Smooth muscle cell (in vitro differentiated cells): ENCODE measurements at regions not wholly inside any gene's neighbourhood (a gene's known extent, or its start where the extent isn't known, plus 50 kb on each side); places are given as distances from the start of the nearest gene placed in this dataset.
"Not testable (repeated sequence)": the region's sequence is repeated elsewhere in the genome, so short reads cannot be mapped to it uniquely, and the experiment has no call there.

Source experiments
- DNase-seq: peaks from one replicate; lab custom pipeline; 2025; ENCODE audit not compliant: unreplicated experiment; lab: John Stamatoyannopoulos, UW
- H2AFZ ChIP-seq: fragments of 200-600 bp; sonication (generic); 2 replicates; pipeline ENCODE4 v1.6.0; 2016; ENCODE audit warnings: antibody characterized with exemption, low read depth, mild to moderate bottlenecking
- H3F3A ChIP-seq: fragments of 200-600 bp; sonication (generic); 2 replicates; pipeline ENCODE4 v1.6.0; 2017; ENCODE audit warnings: antibody characterized with exemption, low read depth
- H3K27ac ChIP-seq: fragments of 200-600 bp; sonication (generic); 2 replicates; pipeline ENCODE4 v1.5.1; 2016; ENCODE audit warnings: low read depth, mild to moderate bottlenecking
- H3K27me3 ChIP-seq: fragments of 200-600 bp; sonication (generic); 2 replicates; pipeline ENCODE4 v1.6.1; 2016; ENCODE audit warnings: low read depth, mild to moderate bottlenecking
- H3K36me3 ChIP-seq: fragments of 200-600 bp; sonication (generic); 2 replicates; pipeline ENCODE4 v1.5.1; 2016; ENCODE audit warnings: low read depth
- H3K4me1 ChIP-seq: fragments of 200-600 bp; sonication (generic); 2 replicates; pipeline ENCODE4 v1.5.1; 2016; ENCODE audit warnings: low read depth
- H3K4me2 ChIP-seq: fragments of 200-600 bp; sonication (generic); 2 replicates; pipeline ENCODE4 v1.6.0; 2016; ENCODE audit warnings: mild to moderate bottlenecking
- H3K4me3 ChIP-seq: fragments of 200-600 bp; sonication (generic); 2 replicates; pipeline ENCODE4 v1.5.1; 2016; ENCODE audit warnings: mild to moderate bottlenecking
- H3K79me2 ChIP-seq: fragments of 200-600 bp; sonication (generic); 2 replicates; pipeline ENCODE4 v1.6.0; 2016; ENCODE audit warnings: low read depth, mild to moderate bottlenecking
- H3K9ac ChIP-seq: fragments of 200-600 bp; sonication (generic); 2 replicates; pipeline ENCODE4 v1.6.0; 2016; ENCODE audit warnings: low read depth
- H3K9me3 ChIP-seq: fragments of 200-600 bp; sonication (generic); replicated peaks from 2 replicates; pipeline ENCODE4 v1.5.1; 2016; ENCODE audit warnings: low read depth
- H4K20me1 ChIP-seq: fragments of 200-600 bp; sonication (generic); 2 replicates; pipeline ENCODE4 v1.6.0; 2016; ENCODE audit warnings: low read depth
- CTCF ChIP-seq: fragments of 200-600 bp; sonication (generic); IDR thresholded peaks from 2 replicates; pipeline ENCODE4 v1.5.1; 2017; ENCODE audit warnings: borderline replicate concordance, mild to moderate bottlenecking, antibody characterized with exemption; ENCODE audit not compliant: insufficient read depth, poor library complexity, severe bottlenecking
- WGBS: methylation state at CpG from one replicate; pipeline ENCODE4 v1.1.7; 2016; ENCODE audit warnings: low lambda C conversion rate; 5-methylcytosine and 5-hydroxymethylcytosine counted together

GRCh38 chr2:144975881-144976280, 456.0 kb upstream of the ZEB2 start:
- Histone ChIP-seq H3K27me3 (no peaks in the 10 kb centered on the region), H3K4me3 (no peak overlapping the region), H3K4me1 (no peaks in the 10 kb centered on the region), H3K79me2 (no peaks in the 10 kb centered on the region), H2AFZ (no peak overlapping the region), H4K20me1 (no peaks in the 10 kb centered on the region), H3K36me3 (no peaks in the 10 kb centered on the region), H3F3A (no peaks in the 10 kb centered on the region), H3K9ac (no peak overlapping the region), H3K9me3 (no peaks in the 10 kb centered on the region), H3K4me2 (no peak overlapping the region), H3K27ac (no peak overlapping the region)
- no peak for DNase-seq
- WGBS, result 93% methylated on average over 3 of the region's 3 CpGs
- TF ChIP-seq CTCF, result no peak

- H3K4me3 ChIP-seq, result no peak overlapping the region
- no peak overlapping the region for H3K9ac ChIP-seq
- peaks cover 3% of the 10 kb centered on the region for H3K9me3 ChIP-seq
- DNase-seq, result no peak
- no peaks in the 10 kb centered on the region for H4K20me1 ChIP-seq
- no peak for TF ChIP-seq CTCF
- no peak overlapping the region for H3K4me2 ChIP-seq
- no peaks in the 10 kb centered on the region for H3K4me1 ChIP-seq
- H3K79me2 ChIP-seq, result no peaks in the 10 kb centered on the region
- no peaks in the 10 kb centered on the region for H3K27me3 ChIP-seq
- no peak overlapping the region for H3K27ac ChIP-seq
- WGBS, result 82% methylated on average over 3 of the region's 3 CpGs
- no peak overlapping the region for H2AFZ ChIP-seq
- no peaks in the 10 kb centered on the region for H3F3A ChIP-seq
- H3K36me3 ChIP-seq, result no peaks in the 10 kb centered on the region
Measured at GRCh38 chr2:144972676-144973075, 452.8 kb upstream of the ZEB2 start.

- Histone ChIP-seq H3K4me3 (no peak overlapping the region), H4K20me1 (no peaks in the 10 kb centered on the region), H3K36me3 (no peaks in the 10 kb centered on the region), H3K27me3 (no peaks in the 10 kb centered on the region), H3K4me1 (no peaks in the 10 kb centered on the region), H3K4me2 (no peak overlapping the region), H3F3A (no peaks in the 10 kb centered on the region), H3K27ac (no peak overlapping the region), H3K79me2 (no peaks in the 10 kb centered on the region), H2AFZ (no peak overlapping the region), H3K9me3 (peaks cover 3% of the 10 kb centered on the region), H3K9ac (no peak overlapping the region)
- no peak for DNase-seq
- no peak for TF ChIP-seq CTCF
- WGBS, result 88% methylated on average over 6 of the region's 6 CpGs
Measured at GRCh38 chr2:144971786-144972335, 451.9 kb upstream of the ZEB2 start.

- not testable (repeated sequence) for H2AFZ ChIP-seq, H3K4me2 ChIP-seq, H3K79me2 ChIP-seq, H3K9ac ChIP-seq, H3K9me3 ChIP-seq, H3K4me3 ChIP-seq, H3K27ac ChIP-seq, DNase-seq, H4K20me1 ChIP-seq, H3K4me1 ChIP-seq, H3K27me3 ChIP-seq, H3K36me3 ChIP-seq, H3F3A ChIP-seq
- WGBS, result 86% methylated on average over 1 of the region's 1 CpG
Measured at GRCh38 chr2:144970410-144970809, 450.5 kb upstream of the ZEB2 start.

- not testable (repeated sequence) for H3K36me3 ChIP-seq, H3K79me2 ChIP-seq, H3K4me2 ChIP-seq, H3K9ac ChIP-seq, H3K9me3 ChIP-seq, DNase-seq, H3K4me3 ChIP-seq, H3F3A ChIP-seq, H3K4me1 ChIP-seq, H4K20me1 ChIP-seq, H3K27me3 ChIP-seq, H2AFZ ChIP-seq, H3K27ac ChIP-seq
- 86% methylated on average over 1 of the region's 1 CpG for WGBS
Measured at GRCh38 chr2:144969564-144969963, 449.6 kb upstream of the ZEB2 start.
